ENCODE measurements at regions not wholly inside any gene's neighbourhood (a gene's known extent, or its start where the extent isn't known, plus 50 kb on each side); places are given as distances from the start of the nearest gene placed in this dataset.

DNA sequence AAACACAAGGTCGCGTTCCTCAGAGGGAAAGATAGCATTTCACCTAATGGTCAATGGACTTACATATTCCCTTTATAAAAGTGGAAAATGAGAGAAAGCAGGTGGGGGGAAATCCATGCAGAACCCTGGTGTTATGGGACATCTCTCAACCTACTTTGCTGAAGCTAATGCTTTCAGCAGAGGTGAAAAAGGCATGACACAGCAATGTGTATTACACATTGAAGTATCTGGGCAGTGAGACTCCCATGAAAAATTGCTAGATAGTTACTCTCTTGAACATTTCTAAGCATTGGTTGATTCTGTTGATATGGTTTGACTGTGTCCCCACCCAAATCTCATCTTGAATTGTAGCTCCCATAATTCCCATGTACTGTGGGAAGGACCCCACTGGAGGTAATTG lies 60.0 kb upstream of the PICALM start:
- DNase-seq: no peak
- intact Hi-C loops (cut with DNase I): no loop called here

DNA sequence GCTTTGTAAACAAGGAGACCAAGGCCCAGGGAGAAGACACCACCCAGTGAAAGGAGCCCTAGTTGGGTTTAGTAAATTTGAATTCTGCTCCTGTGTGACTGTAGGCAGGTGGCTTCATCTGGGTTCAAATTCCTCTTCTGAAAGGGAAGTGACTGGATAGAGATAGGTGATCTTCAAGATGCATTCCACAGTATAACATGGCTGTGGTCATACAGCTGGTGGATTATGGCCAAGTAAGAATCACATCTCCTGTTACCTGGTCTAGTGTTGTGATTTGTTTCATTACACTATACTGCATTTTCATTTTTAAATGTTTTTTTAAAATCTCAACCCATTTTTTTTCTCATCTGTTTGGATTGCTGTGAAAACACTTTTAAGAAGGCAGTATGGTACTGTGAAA lies 58.0 kb upstream of the PICALM start:
- intact Hi-C loops (cut with DNase I): no loop called here

DNA sequence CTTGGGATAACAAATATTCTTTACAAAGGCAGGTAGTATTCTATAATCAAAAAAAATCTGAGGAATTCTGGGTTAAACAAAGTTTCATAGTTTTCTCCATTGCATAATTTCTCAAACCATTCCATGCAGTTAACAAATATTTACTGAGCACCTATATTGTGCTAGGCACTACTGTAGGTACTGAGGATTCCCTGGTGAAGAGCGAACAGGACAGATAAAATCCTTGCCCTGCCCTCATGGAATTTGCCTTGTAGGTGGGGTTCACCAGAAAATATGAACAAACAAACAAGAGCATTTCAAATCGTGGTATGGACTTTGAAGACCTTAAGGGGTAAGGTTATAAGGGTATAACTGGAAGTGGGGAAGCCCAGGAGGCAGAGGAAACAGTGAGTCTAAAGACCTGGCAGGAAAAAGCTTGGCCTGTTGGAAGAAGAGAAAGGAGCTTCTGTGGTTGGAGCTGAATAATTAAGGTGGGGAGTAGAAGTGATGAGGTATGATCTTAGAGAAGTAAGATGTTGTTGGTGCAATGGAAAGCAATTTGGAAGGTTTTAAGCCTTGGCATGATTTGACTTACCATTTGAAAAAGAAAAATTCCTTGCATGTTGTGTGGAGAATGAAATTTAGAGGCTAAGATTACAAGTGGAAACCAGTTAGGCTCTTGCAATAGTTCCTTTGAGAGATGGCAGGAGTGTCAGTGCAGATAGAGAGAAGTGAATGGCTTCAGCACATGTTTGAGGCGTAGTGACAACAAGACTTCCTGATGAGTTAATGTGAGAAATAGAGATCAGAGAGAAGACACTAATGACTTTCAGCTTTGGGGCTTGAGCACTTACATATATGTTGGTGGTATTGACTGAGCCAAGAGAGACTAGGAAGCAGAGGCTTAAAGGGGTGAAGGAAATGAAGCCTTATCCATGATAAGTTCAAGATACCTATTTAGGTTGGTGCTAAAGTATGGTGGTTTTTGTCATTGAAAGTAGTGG lies 55.7 kb upstream of the PICALM start:
- DNase-seq: no peak
- intact Hi-C loops (cut with DNase I): no loop called here

More for the DNA sequence above, 58.0 kb upstream of the PICALM start:
- no peak for DNase-seq

DNA sequence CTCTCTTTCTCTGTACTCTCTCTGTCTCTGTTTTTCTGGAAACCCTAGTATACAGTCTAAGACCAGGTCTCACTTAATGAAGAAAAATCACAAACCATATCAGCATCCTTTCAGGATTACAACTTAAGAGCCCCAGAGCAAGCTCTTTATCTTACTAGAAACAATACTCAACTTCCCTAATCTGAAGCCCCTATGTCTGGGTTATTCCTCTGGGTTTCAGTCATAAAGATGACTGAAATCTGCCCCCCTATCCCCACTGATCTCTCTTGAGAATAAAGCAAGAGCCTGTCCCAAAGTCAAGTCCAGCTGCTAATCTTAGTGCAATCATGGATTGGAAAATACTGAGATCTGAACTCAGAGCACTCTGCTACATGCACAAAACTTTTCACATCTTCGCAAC lies 53.9 kb upstream of the PICALM start:
- intact Hi-C loops (cut with DNase I): no loop called here
- DNase-seq: no peak

DNA sequence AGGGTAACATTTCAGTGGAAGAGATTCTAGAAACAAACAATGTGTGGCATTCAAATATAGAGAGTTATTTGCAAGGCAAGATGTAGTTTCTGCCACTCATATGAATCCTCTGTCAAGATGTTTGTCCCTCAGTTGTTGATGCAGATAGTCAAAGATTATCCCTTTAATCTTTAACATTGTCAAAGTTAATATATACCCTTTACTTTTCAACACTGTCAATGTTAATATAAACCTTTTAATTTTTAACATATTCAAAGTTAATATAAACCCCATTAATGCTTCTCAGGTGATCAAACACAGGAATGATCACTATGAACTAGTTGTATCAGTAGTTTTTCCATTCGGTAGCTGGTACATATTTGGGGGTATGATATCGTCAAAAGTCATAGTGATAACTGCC lies 51.9 kb upstream of the PICALM start:
- no peak for DNase-seq
- intact Hi-C loops (cut with DNase I): no loop called here

DNA sequence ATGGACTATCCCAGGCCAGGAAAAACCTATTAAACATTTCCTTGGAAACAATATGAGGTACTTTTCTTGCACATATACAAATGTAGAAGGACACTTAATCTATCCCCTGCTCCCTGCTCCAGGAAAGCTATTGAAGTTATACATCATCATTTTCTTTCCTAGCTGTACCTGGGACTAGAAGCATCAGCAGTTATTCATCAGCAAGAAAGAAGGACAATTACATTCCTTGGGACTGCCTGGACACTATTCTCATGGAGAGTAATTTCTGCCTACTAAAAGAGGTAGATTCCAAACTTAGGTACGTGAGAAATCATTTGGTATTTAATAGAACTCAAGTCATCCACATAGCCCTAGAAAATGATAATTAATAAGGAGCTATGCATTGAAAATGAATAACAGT lies 51.0 kb upstream of the PICALM start:
- DNase-seq: no peak
- intact Hi-C loops (cut with DNase I): no loop called here

DNA sequence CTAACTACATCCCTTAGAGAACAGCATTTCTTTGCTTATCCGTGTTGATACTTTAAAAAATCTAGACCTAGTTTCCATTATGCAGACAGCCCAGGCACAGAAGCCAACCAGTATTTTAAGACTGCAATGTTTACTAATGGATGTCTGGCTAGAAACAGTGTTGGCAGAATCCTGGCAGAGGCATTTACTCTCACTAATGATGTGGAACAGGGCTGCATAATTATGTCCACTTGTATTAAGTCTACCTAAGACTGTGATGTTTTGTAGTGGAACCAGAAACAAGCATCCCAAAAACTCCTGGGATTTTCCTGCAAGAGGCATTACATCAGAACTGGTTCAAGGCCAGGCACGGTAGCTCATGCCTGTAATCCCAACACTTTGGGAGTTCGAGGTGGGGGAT lies 50.2 kb upstream of the PICALM start:
- DNase-seq: no peak
- intact Hi-C loops (cut with DNase I): no loop called here

Data from posterior cingulate gyrus (tissue), 11 donors.